C4-2B (cell line): ENCODE measurements at regions not wholly inside any gene's neighbourhood (a gene's known extent, or its start where the extent isn't known, plus 50 kb on each side); places are given as distances from the start of the nearest gene placed in this dataset.

ENCODE experiments used
- H3K27ac ChIP-seq: fragments of 450-650 bp; 2 replicates; pipeline ENCODE4 v1.5.1; 2017
- CTCF ChIP-seq: fragments of 450-650 bp; conservative IDR thresholded peaks from 2 replicates; pipeline ENCODE4 v1.5.1; 2017; ENCODE audit warnings: mild to moderate bottlenecking
- ZFX ChIP-seq: fragments of 450-650 bp; IDR thresholded peaks from 2 replicates; pipeline ENCODE4 v1.6.1; 2017

GRCh38 chr11:8333811-8334401 is 70.2 kb upstream of the LMO1 start:
- TF ChIP-seq ZFX (no peak), CTCF (peak; percentile 39)
- no peak overlapping the region for H3K27ac ChIP-seq

GRCh38 chr11:8333376-8333775 is 69.7 kb upstream of the LMO1 start:
- TF ChIP-seq ZFX (no peak), CTCF (no peak)
- H3K27ac ChIP-seq = no peak overlapping the region

DNA sequence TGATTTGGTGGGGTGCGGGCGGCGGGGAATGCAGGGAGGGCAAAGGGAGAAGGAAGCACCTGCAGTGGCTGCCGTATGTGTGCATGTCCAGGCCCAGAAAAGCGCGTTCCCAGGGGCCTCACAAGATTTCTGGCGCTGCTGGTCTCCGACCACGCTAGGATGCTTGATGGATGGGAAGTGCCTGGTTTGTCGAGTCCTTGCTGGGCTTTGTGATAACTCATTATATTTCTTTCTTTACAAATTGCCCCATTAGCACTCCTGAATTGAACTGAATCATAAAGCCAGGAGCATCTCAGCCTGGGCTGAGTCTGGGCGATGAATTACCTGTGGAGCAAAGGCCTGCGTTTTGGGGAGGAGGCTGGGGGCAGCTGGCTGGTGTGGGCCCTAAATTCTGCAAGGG is 69.2 kb upstream of the LMO1 start:
- TF ChIP-seq CTCF (no peak), ZFX (no peak)
- H3K27ac ChIP-seq = no peak overlapping the region

DNA sequence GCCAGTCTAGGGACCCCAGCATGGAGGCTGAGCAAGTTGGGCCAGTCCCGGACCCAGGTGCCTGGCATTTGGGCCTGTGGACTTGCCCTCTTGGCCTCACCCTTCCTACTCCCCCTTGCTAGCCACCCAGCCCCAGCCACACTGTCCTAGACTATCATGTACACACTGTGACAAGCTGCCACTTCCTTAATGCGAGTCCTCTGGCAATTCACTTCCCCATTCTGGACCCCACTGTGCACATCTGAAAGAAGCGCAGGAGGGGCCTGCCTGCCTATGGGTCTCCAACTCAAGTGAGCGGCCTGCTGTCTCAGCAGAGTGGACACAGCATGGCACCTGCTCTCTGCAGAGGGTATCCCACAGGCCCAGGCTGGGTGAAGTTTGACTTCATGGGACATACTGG is 68.5 kb upstream of the LMO1 start:
- no peak for TF ChIP-seq CTCF
- no peak for TF ChIP-seq ZFX
- no peak overlapping the region for H3K27ac ChIP-seq

DNA sequence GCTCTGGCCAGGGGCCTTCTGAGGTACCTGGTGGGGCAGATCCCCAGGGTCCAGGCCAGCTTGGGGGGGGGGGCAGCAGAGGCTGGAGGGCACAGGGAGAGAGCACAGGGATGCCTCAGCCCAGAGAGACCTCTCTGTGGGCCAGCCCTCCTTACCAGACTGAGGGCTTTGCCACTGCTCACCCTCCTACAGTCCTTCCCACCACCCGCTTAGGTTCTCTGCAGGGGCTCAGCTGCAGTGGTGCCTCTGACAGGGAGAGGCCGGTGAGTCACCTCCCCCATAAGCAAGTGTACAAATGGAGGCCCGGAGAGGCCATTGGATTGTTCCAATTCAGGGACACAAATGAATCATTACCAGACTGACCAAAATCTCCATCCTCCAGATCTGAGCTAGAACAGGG is 68.1 kb upstream of the LMO1 start:
- TF ChIP-seq ZFX (no peak), CTCF (no peak)
- H3K27ac ChIP-seq = no peak overlapping the region

GRCh38 chr11:8330896-8331295 is 67.2 kb upstream of the LMO1 start:
- no peak for TF ChIP-seq ZFX
- TF ChIP-seq CTCF = no peak
- no peak overlapping the region for H3K27ac ChIP-seq

GRCh38 chr11:8330404-8330803 is 66.7 kb upstream of the LMO1 start:
- no peak for TF ChIP-seq CTCF
- TF ChIP-seq ZFX = no peak
- H3K27ac ChIP-seq = no peak overlapping the region
